Endodermal cell (in vitro differentiated cells): ENCODE measurements at regions not wholly inside any gene's neighbourhood (a gene's known extent, or its start where the extent isn't known, plus 50 kb on each side); places are given as distances from the start of the nearest gene placed in this dataset.
"Not testable (repeated sequence)": the region's sequence is repeated elsewhere in the genome, so short reads cannot be mapped to it uniquely, and the experiment has no call there.

Experiments
- DNase-seq: peaks from one replicate; pipeline ENCODE4 v3.0.0-alpha.2; 2017
- H3K27ac ChIP-seq: 2 replicates; pipeline ENCODE4 v1.5.1; 2013; ENCODE audit warnings: mild to moderate bottlenecking, low read depth, low read length, moderate library complexity
- H3K27me3 ChIP-seq: 2 replicates; pipeline ENCODE4 v1.6.1; 2013; ENCODE audit warnings: mild to moderate bottlenecking, low read length, moderate library complexity; ENCODE audit not compliant: insufficient read depth, control insufficient read depth, poor library complexity, severe bottlenecking
- H3K36me3 ChIP-seq: 2 replicates; pipeline ENCODE4 v1.7.0; 2013; ENCODE audit warnings: mild to moderate bottlenecking, low read length, moderate library complexity; ENCODE audit not compliant: control insufficient read depth, insufficient read depth
- H3K4me1 ChIP-seq: one replicate; pipeline ENCODE4 v1.7.0; 2013; ENCODE audit warnings: low read length; ENCODE audit not compliant: control insufficient read depth, insufficient read depth
- H3K4me3 ChIP-seq: 2 replicates; pipeline ENCODE4 v1.5.1; 2013; ENCODE audit warnings: mild to moderate bottlenecking, low read length, moderate library complexity
- H3K9ac ChIP-seq: 2 replicates; pipeline ENCODE4 v1.6.1; 2013; ENCODE audit warnings: mild to moderate bottlenecking, low read length, moderate library complexity; ENCODE audit not compliant: poor library complexity, severe bottlenecking; ENCODE audit errors: extremely low read depth
- H3K9me3 ChIP-seq: 2 replicates; pipeline ENCODE4 v1.6.1; 2013; ENCODE audit warnings: mild to moderate bottlenecking, low read length, moderate library complexity; ENCODE audit not compliant: control insufficient read depth
- H3K27ac Mint-ChIP-seq: 2 replicates; pipeline ENCODE4 v1.8.0; 2020; ENCODE audit warnings: mixed read lengths
- H3K27me3 Mint-ChIP-seq: 2 replicates; pipeline ENCODE4 v1.8.0; 2021; ENCODE audit warnings: mild to moderate bottlenecking, mixed read lengths; ENCODE audit not compliant: insufficient read depth
- H3K36me3 Mint-ChIP-seq: 2 replicates; pipeline ENCODE4 v1.8.0; 2020; ENCODE audit warnings: low read depth, mixed read lengths
- H3K4me1 Mint-ChIP-seq: 2 replicates; pipeline ENCODE4 v1.8.0; 2020; ENCODE audit warnings: mixed read lengths
- H3K4me3 Mint-ChIP-seq: 2 replicates; pipeline ENCODE4 v1.8.0; 2020; ENCODE audit warnings: mild to moderate bottlenecking, moderate library complexity, mixed read lengths
- H3K9me3 Mint-ChIP-seq: 2 replicates; pipeline ENCODE4 v1.8.0; 2020; ENCODE audit warnings: mild to moderate bottlenecking, mixed read lengths
- WGBS, 2 experiments: methylation state at CpG; one replicate each; pipeline versions ENCODE4 v1.1.5 to v1.1.7; 2013; ENCODE audit warnings: missing lambda C conversion rate in 2 of 2, mixed read lengths in 1 of 2; ENCODE audit not compliant: insufficient coverage in 1 of 2, insufficient read length in 1 of 2; 5-methylcytosine and 5-hydroxymethylcytosine counted together
- TF ChIP-seq, protein P1 (sequence below): fragments of 200-600 bp; sonication (generic); conservative IDR thresholded peaks from 2 replicates; pipeline ENCODE4 v1.5.0; 2021; ENCODE audit warnings: antibody characterized with exemption, mild to moderate bottlenecking

DNA sequence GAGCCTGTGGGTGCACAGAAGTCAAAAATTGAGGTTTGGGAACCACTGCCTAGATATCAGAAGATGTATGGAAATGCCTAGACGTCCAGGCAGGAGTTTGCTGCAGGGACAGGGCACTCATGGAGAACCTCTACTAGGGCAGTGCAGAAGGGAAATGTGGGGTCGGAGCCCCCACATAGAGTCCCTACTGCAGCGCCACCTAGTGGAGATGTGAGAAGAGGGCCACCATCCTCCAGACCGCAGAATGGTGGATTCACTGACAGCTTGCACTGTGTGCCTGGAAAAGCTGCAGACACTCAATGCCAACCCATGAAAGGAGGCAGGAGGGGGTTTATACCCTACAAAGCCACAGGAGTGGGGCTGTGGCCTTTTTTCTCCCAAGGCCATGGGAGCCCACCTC is 159.0 kb upstream of the ROPN1B start:
- H3K4me3 ChIP-seq, H3K27ac ChIP-seq, H3K4me1 ChIP-seq, H3K27me3 ChIP-seq, H3K36me3 ChIP-seq, H3K27ac Mint-ChIP-seq, H3K9ac ChIP-seq, H3K4me1 Mint-ChIP-seq, H3K27me3 Mint-ChIP-seq, DNase-seq, H3K4me3 Mint-ChIP-seq: not testable (repeated sequence)
- 70 to 84% methylated on average over 2 to 4 of the region's 4 CpGs for whole genome bisulfite sequencing, 2 experiments
- peaks cover 83% of the 10 kb centered on the region for H3K9me3 Mint-ChIP-seq
- TF ChIP-seq, protein P1, sequence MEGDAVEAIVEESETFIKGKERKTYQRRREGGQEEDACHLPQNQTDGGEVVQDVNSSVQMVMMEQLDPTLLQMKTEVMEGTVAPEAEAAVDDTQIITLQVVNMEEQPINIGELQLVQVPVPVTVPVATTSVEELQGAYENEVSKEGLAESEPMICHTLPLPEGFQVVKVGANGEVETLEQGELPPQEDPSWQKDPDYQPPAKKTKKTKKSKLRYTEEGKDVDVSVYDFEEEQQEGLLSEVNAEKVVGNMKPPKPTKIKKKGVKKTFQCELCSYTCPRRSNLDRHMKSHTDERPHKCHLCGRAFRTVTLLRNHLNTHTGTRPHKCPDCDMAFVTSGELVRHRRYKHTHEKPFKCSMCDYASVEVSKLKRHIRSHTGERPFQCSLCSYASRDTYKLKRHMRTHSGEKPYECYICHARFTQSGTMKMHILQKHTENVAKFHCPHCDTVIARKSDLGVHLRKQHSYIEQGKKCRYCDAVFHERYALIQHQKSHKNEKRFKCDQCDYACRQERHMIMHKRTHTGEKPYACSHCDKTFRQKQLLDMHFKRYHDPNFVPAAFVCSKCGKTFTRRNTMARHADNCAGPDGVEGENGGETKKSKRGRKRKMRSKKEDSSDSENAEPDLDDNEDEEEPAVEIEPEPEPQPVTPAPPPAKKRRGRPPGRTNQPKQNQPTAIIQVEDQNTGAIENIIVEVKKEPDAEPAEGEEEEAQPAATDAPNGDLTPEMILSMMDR = peak; percentile 63
- peaks cover 72% of the 10 kb centered on the region for H3K9me3 ChIP-seq
- peaks cover 38% of the 10 kb centered on the region for H3K36me3 Mint-ChIP-seq

- not testable (repeated sequence) for H3K9ac ChIP-seq, H3K27ac ChIP-seq, DNase-seq, H3K4me3 ChIP-seq, H3K27ac Mint-ChIP-seq, H3K36me3 ChIP-seq, H3K4me1 Mint-ChIP-seq, H3K27me3 ChIP-seq, H3K4me1 ChIP-seq, H3K27me3 Mint-ChIP-seq, H3K4me3 Mint-ChIP-seq
- WGBS, 2 experiments = 80 to 82% methylated on average over 4 to 5 of the region's 5 CpGs
- peaks cover 16% of the 10 kb centered on the region for H3K9me3 ChIP-seq
- peaks cover 41% of the 10 kb centered on the region for H3K36me3 Mint-ChIP-seq
- H3K9me3 Mint-ChIP-seq = peaks cover 48% of the 10 kb centered on the region
Measured at GRCh38 chr3:125822175-125822574, 146.8 kb upstream of the ROPN1B start.

DNA sequence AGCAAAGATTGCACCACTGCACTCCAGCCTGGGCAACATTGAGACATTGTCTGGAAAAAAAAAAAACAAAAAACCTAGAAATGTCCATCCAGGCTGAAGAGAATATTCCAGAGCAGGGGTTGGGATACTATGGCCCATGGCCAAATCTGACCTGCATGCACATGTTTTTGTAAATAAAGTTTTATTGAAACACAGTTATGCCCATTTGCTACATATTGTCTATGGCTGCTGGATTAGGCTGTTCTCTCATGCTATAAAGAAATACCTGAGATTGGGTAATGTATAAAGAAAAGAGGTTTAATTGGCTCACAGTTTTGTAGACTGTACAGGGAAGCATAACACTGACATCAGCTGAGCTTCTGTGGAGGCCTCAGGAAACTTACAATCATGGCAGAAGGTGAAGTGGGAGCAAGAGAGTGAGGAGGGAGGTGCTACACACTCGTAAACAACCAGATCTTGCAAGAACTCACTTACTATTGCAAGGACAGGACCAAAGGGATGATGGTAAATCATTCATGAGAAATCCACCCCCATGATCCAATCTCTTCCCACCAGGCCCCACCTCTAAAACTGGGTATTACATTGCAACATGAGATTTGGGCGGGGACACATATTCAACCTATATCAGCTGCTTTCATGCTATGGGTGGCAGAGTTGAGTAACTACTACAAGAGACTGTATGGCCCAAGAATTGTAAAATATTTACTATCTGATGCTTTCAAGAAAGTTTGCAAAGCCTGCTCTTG is 137.8 kb upstream of the ROPN1B start:
- peaks cover 48% of the 10 kb centered on the region for H3K9me3 ChIP-seq
- H3K4me1 Mint-ChIP-seq = peaks cover 41% of the 10 kb centered on the region
- not testable (repeated sequence) for H3K27me3 ChIP-seq, H3K4me1 ChIP-seq, DNase-seq, H3K27me3 Mint-ChIP-seq, H3K4me3 Mint-ChIP-seq
- peak overlapping the region; percentile 19 for H3K4me3 ChIP-seq
- peak overlapping the region; percentile 56 for H3K27ac Mint-ChIP-seq
- peak overlapping the region; percentile 12 for H3K27ac ChIP-seq
- H3K9me3 Mint-ChIP-seq = peaks cover 86% of the 10 kb centered on the region
- 68% methylated on average over 2 of the region's 2 CpGs; no CpG with 5 or more reads in 1 of the 2 experiments for WGBS, 2 experiments
- H3K36me3 Mint-ChIP-seq = peaks cover 55% of the 10 kb centered on the region
- peak overlapping the region; percentile 11 for H3K9ac ChIP-seq
- H3K36me3 ChIP-seq = peaks cover 10% of the 10 kb centered on the region

DNA sequence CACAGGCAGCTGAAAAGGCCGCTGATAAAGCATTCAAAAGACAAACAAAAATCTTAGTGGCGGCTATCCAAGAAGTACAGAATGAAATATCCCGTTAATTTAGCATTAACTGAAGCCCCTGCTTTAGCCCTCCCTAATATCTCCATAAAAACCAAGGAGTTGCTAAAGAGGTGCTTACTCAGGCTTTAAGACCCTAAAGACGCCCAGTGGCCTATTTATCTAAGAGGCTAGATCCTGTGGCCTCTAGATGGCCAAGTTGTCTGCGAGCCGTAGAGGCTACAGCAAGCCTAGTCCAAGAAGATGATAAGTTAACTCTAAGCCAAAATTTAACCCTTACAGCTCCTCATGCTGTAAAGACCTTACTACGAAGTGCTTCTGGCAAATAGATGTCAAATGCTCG is 133.4 kb upstream of the ROPN1B start:
- peaks cover 42% of the 10 kb centered on the region for H3K36me3 Mint-ChIP-seq
- H3K4me3 Mint-ChIP-seq = peak overlapping the region; percentile 32
- H3K4me1 Mint-ChIP-seq = peaks cover 66% of the 10 kb centered on the region
- not testable (repeated sequence) for DNase-seq, H3K27me3 Mint-ChIP-seq, H3K27me3 ChIP-seq, H3K36me3 ChIP-seq, H3K4me1 ChIP-seq, H3K27ac ChIP-seq
- H3K27ac Mint-ChIP-seq = peak overlapping the region; percentile 69
- peaks cover 73% of the 10 kb centered on the region for H3K9me3 Mint-ChIP-seq
- Histone ChIP-seq H3K9me3 (peaks cover 19% of the 10 kb centered on the region), H3K4me3 (peak overlapping the region; percentile 30), H3K9ac (peak overlapping the region; percentile 57)
- WGBS, 2 experiments = 77 to 84% methylated on average over 3 to 8 of the region's 8 CpGs

DNA sequence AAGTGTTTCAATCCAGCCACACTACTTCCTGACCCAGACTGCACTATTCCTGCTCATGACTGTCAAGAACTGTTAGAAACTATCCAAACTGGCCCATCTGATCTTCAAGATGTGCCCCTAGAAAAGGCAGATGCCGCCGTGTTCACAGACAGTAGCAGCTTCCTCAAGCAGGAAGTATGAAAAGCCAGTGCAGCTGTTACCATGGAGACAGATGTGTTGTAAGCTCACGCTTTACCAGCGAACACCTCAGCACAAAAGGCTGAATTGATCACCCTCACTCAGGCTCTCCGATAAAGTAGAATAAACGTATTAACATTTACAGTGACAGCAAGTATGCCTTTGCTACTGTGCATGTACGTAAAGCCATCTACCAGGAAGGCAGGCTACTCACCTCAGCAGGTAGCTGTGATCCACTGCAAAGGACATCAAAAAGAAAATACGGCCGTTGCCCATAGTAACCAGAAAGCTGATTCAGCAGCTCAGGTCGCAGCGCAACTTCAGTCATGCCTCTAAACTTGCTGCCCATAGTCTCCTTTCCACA is 132.9 kb upstream of the ROPN1B start:
- peaks cover 17% of the 10 kb centered on the region for H3K9me3 ChIP-seq
- not testable (repeated sequence) for H3K36me3 ChIP-seq, H3K27me3 ChIP-seq, H3K27me3 Mint-ChIP-seq, H3K27ac ChIP-seq, H3K4me1 ChIP-seq
- peak overlapping the region; percentile 57 for H3K9ac ChIP-seq
- WGBS, 2 experiments = 57 to 65% methylated on average over 9 to 11 of the region's 11 CpGs
- Mint-ChIP-seq H3K27ac (peak overlapping the region; percentile 69), H3K4me3 (peak overlapping the region; percentile 32), H3K9me3 (peaks cover 74% of the 10 kb centered on the region), H3K36me3 (peaks cover 45% of the 10 kb centered on the region), H3K4me1 (peaks cover 66% of the 10 kb centered on the region)
- H3K4me3 ChIP-seq = peak overlapping the region; percentile 30
- DNase-seq = peak; percentile 61

GRCh38 chr3:125836786-125837185 is 132.2 kb upstream of the ROPN1B start:
- Histone ChIP-seq H3K9me3 (peaks cover 14% of the 10 kb centered on the region), H3K4me3 (peak overlapping the region; percentile 45)
- Mint-ChIP-seq H3K4me1 (peaks cover 60% of the 10 kb centered on the region), H3K9me3 (peaks cover 74% of the 10 kb centered on the region), H3K4me3 (peak overlapping the region; percentile 32), H3K36me3 (peaks cover 47% of the 10 kb centered on the region), H3K27ac (peak overlapping the region; percentile 69)
- not testable (repeated sequence) for H3K27me3 ChIP-seq, H3K9ac ChIP-seq, H3K4me1 ChIP-seq, H3K27me3 Mint-ChIP-seq, H3K36me3 ChIP-seq, H3K27ac ChIP-seq, DNase-seq
- 70 to 91% methylated on average over 2 to 8 of the region's 8 CpGs for WGBS, 2 experiments
